HG03460 (cell line): ENCODE measurements at regions not wholly inside any gene's neighbourhood (a gene's known extent, or its start where the extent isn't known, plus 50 kb on each side); places are given as distances from the start of the nearest gene placed in this dataset.

Source experiments
- ATAC-seq: cut with Tn5 transposase; IDR thresholded peaks from one replicate; pipeline ENCODE4 v1.9.1; 2021; ENCODE audit not compliant: unreplicated experiment

GRCh38 chr20:60211618-60212463, 253.6 kb downstream of the CDH26 start:
- no peak for ATAC-seq

DNA sequence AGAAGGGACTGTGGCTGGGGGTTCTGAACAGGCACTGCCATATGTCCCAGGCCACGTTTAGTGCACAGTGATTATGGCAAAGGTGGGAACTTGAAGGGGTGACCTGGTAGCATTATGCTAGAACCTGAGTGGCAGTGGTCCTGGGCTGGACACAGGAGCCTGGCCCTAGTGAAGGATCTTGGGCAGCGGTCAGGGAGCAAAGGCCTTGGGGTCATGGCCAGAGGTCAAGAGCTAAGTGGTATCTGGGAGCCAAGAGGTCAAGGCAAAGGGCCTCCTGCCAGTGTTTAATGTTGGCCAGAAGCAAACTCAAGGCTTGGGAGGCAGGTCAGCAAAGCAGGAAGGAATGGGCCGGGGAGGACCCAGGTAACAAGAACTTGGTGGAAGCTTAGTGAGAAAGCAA, 254.5 kb downstream of the CDH26 start:
- ATAC-seq = no peak

GRCh38 chr20:60213126-60213893, 255.1 kb downstream of the CDH26 start:
- no peak for ATAC-seq

GRCh38 chr20:60214901-60215815, 256.9 kb downstream of the CDH26 start:
- no peak for ATAC-seq

DNA sequence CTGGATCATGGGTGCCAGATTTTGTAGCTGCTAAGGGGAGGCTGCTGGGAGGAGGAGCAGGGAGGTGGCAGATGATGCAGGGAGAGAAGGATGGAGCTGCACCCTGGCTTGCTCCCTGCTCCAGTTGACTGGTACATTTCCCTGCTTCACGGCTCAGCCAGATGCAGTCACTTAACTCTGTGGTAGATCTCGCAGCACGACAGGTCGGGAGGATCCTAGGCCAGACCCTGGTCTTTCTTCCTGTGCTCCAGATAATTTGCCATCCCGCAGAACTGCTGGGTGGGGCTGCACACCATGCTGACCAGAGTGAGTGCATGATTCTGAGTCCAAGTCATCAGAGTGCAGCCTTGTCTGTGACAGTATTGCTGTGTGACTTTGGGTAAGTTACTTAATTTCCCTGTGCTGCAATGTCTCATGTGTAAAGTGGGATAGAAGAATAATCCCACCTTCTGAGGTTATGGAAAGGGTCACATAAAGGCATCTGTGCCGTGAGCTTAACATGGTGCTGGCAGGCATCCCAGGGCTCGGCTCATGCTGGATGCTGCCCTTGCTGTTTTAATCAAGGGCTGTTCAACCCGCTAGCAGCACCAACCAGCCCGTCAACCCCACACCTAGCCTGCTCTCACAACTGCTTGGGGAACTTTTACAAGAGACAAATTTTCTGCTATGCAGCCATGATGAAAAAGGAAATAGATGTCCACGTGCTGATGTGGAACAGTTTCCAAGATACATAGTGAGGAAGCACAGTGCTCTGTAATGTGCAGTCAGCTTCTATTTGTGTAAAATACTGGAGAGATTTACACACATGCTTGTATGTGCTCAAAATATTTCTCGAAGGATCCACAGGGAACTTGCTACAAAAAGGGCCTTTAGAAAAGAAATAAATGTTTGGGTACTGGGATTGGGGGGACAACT, 257.9 kb downstream of the CDH26 start:
- no peak for ATAC-seq

DNA sequence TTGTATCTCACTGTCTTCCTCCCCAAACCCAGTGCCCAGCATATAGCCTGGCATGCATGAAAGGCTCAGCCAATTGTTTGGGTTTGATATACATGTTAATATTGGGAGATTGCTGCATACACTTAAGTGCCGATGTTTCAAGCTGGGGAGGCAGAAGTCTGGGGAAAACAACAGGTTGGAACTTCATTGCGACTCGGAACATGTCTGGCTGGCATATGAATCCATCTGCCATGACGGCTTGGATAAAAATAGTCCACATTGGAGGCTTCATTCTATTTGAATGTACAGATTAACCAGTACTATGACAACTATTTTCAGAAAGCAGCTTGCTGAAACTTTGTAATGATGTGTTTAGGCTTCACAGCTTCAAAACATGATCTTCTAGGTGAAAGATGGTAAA, 261.0 kb downstream of the CDH26 start:
- no peak for ATAC-seq

- ATAC-seq = no peak
Observed at GRCh38 chr20:60219984-60220562, 261.9 kb downstream of the CDH26 start.

- no peak for ATAC-seq
Observed at GRCh38 chr20:60220706-60221105, 262.5 kb downstream of the CDH26 start.

GRCh38 chr20:60221593-60221992, 263.4 kb downstream of the CDH26 start:
- no peak for ATAC-seq

- ATAC-seq = no peak
Observed at GRCh38 chr20:60222497-60222896, 264.3 kb downstream of the CDH26 start.

DNA sequence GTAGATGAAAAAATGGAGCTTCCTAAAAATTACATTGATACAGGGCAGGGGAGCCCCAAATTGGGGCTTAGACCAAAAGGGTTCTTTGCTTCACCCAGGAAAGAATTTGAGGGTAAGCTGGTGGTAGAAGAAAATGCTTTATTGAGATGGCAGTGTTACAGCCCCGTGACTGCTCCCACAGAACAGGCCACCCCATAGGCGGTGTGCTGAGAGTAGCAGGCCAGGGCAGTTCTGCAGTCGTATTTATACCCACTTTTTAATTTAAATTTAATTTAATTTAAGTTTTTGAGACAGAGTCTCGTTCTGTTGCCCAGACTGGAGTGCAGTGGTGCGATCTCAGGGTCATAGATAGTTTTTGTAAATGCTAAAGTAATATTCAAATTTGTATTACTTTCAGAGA, 265.0 kb downstream of the CDH26 start:
- no peak for ATAC-seq

GRCh38 chr20:60224914-60225313, 266.7 kb downstream of the CDH26 start:
- ATAC-seq = no peak

- no peak for ATAC-seq
Observed at GRCh38 chr20:60228255-60228654, 270.0 kb downstream of the CDH26 start.

GRCh38 chr20:60232380-60232779, 274.2 kb downstream of the CDH26 start:
- ATAC-seq = no peak

- ATAC-seq = no peak
Observed at GRCh38 chr20:60233018-60233630, 274.9 kb downstream of the CDH26 start.

- no peak for ATAC-seq
Observed at GRCh38 chr20:60236613-60237012, 278.4 kb downstream of the CDH26 start.

DNA sequence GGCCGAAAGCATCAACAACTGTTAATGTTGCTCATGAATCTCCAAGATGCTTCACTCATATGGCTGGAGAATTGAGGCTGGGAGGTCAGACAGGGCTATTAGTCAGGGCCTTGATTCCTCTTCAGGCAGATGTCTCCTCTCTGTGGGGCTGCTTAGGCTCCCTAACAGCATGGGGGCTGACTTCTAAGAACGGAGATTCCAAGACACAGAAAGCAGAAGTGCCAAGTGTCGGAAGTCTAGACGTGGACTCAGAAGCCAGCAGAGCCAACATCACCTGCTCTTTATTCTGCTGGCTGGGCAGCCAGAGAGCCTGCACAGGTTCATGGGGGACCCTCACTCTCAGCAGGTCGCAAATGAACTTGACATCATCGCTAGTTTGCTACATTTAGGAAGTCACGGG, 279.8 kb downstream of the CDH26 start:
- no peak for ATAC-seq

- ATAC-seq = no peak
Observed at GRCh38 chr20:60238992-60239660, 280.9 kb downstream of the CDH26 start.

GRCh38 chr20:60239956-60240355, 281.7 kb downstream of the CDH26 start:
- no peak for ATAC-seq
